Naive thymus-derived CD4-positive, alpha-beta T cell (primary cell): ENCODE measurements at regions not wholly inside any gene's neighbourhood (a gene's known extent, or its start where the extent isn't known, plus 50 kb on each side); places are given as distances from the start of the nearest gene placed in this dataset.

Experiments used
- ATAC-seq: fragments of 150-1000 bp; cut with Tn5 transposase; 2 replicates; pipeline ENCODE4 v1.10.0; 2021; ENCODE audit warnings: mild to moderate bottlenecking, moderate library complexity
- CTCF ChIA-PET: fragments of 350-600 bp; sonication (Branson Sonifier 250); formaldehyde crosslinking; loops from one replicate; lab custom pipeline; 2021; ENCODE audit warnings: antibody characterized with exemption; lab: Charles Lee
- POLR2A ChIA-PET: fragments of 350-600 bp; sonication (Branson Sonifier 250); formaldehyde crosslinking; loops from one replicate; lab custom pipeline; 2021; ENCODE audit warnings: antibody characterized with exemption, inconsistent platforms; lab: Charles Lee
- DNase-seq, 9 donors: peaks; one replicate each; pipeline versions ENCODE4 v3.0.0 to v3.0.0-alpha.2; 2020 to 2022; ENCODE audit warnings: mixed read lengths in 1 of 9
- H3K27ac ChIP-seq: one replicate; pipeline ENCODE4 v1.7.0; 2013; ENCODE audit warnings: mild to moderate bottlenecking, low read depth, low read length, moderate library complexity
- H3K27me3 ChIP-seq, 2 donors: one replicate each; pipeline ENCODE4 v1.7.0; 2013; ENCODE audit warnings: low read length in 2 of 2, mild to moderate bottlenecking in 2 of 2, moderate library complexity in 2 of 2; ENCODE audit not compliant: control insufficient read depth in 2 of 2, insufficient read depth in 2 of 2
- H3K36me3 ChIP-seq, 3 experiments: 1 replicate in 2 of 3; 2 replicates in 1 of 3; pipeline ENCODE4 v1.7.0; 2013; ENCODE audit warnings: low read length in 3 of 3, mild to moderate bottlenecking in 3 of 3, moderate library complexity in 1 of 3; ENCODE audit not compliant: insufficient read depth in 3 of 3, control insufficient read depth in 2 of 3
- H3K4me1 ChIP-seq, 2 donors: one replicate each; pipeline ENCODE4 v1.7.0; 2013; ENCODE audit warnings: low read length in 2 of 2, mild to moderate bottlenecking in 2 of 2, moderate library complexity in 1 of 2; ENCODE audit not compliant: control insufficient read depth in 2 of 2, insufficient read depth in 2 of 2
- H3K4me3 ChIP-seq: 2 replicates; pipeline ENCODE4 v1.7.0; 2013; ENCODE audit warnings: mild to moderate bottlenecking, low read length
- H3K9me3 ChIP-seq, 3 experiments: 1 replicate in 2 of 3; 2 replicates in 1 of 3; pipeline ENCODE4 v1.7.0; 2013; ENCODE audit warnings: low read length in 3 of 3; ENCODE audit not compliant: control insufficient read depth in 2 of 3
- H3K27ac Mint-ChIP-seq, 9 donors: one replicate each; pipeline ENCODE4 v1.8.0; 2020 to 2022; ENCODE audit warnings: mixed read lengths in 9 of 9, mild to moderate bottlenecking in 8 of 9, moderate library complexity in 5 of 9, inconsistent platforms in 2 of 9
- H3K27me3 Mint-ChIP-seq, 5 donors: one replicate each; pipeline ENCODE4 v1.8.0; 2021 to 2022; ENCODE audit warnings: mixed read lengths in 5 of 5, mild to moderate bottlenecking in 1 of 5
- H3K36me3 Mint-ChIP-seq, 5 donors: one replicate each; pipeline ENCODE4 v1.8.0; 2020 to 2022; ENCODE audit warnings: mixed read lengths in 5 of 5, mild to moderate bottlenecking in 3 of 5, inconsistent platforms in 1 of 5
- H3K4me1 Mint-ChIP-seq, 7 donors: one replicate each; pipeline ENCODE4 v1.8.0; 2020 to 2022; ENCODE audit warnings: mixed read lengths in 7 of 7, mild to moderate bottlenecking in 3 of 7, inconsistent platforms in 1 of 7
- H3K4me3 Mint-ChIP-seq, 10 donors: one replicate each; pipeline ENCODE4 v1.8.0; 2020 to 2022; ENCODE audit warnings: mild to moderate bottlenecking in 10 of 10, mixed read lengths in 10 of 10, moderate library complexity in 6 of 10, inconsistent platforms in 2 of 10
- H3K9me3 Mint-ChIP-seq, 11 donors: one replicate each; pipeline ENCODE4 v1.8.0; 2020 to 2022; ENCODE audit warnings: mixed read lengths in 11 of 11, mild to moderate bottlenecking in 4 of 11, inconsistent platforms in 1 of 11, moderate library complexity in 1 of 11
- intact Hi-C, 2 donors: fragments of 100-400 bp; cut with micrococcal nuclease; formaldehyde crosslinking; loops; one replicate each; pipeline ENCODE4 v1.15.1; 2023

GRCh38 chr12:38969706-38970105 lies 64.3 kb upstream of the CPNE8 start:
- DNase-seq (no peak), ATAC-seq (no peak)
- H3K27me3 ChIP-seq = no peaks in the 10 kb centered on the region
- no peak overlapping the region for H3K27ac ChIP-seq
- Mint-ChIP-seq H3K4me3 (no peak overlapping the region), H3K27ac (no peak overlapping the region), H3K9me3 (peaks cover 1 to 27% (median 11%) of the 10 kb centered on the region in 11 donors), H3K4me1 (no peaks in the 10 kb centered on the region), H3K27me3 (peaks cover 0 to 9% (median 0%) of the 10 kb centered on the region in 5 donors), H3K36me3 (peaks cover 0 to 4% (median 0%) of the 10 kb centered on the region in 5 donors)
- no peak overlapping the region for H3K4me3 ChIP-seq
- no peaks in the 10 kb centered on the region for H3K9me3 ChIP-seq
- H3K4me1 ChIP-seq = no peaks in the 10 kb centered on the region
- no peaks in the 10 kb centered on the region for H3K36me3 ChIP-seq
- intact Hi-C loops = no loop called here
- POLR2A ChIA-PET = no interaction called here
- CTCF ChIA-PET = no interaction called here

GRCh38 chr12:38961683-38962082 lies 56.3 kb upstream of the CPNE8 start:
- CTCF ChIA-PET = no interaction called here
- intact Hi-C loops = no loop called here
- no peak overlapping the region for H3K4me3 Mint-ChIP-seq
- Histone ChIP-seq H3K4me1 (no peaks in the 10 kb centered on the region), H3K4me3 (no peak overlapping the region), H3K36me3 (no peaks in the 10 kb centered on the region), H3K27me3 (no peaks in the 10 kb centered on the region), H3K27ac (no peak overlapping the region), H3K9me3 (no peaks in the 10 kb centered on the region)
- H3K27me3 Mint-ChIP-seq = peaks cover 0 to 4% (median 0%) of the 10 kb centered on the region in 5 donors
- ATAC-seq (no peak), DNase-seq (no peak)
- no peak overlapping the region for H3K27ac Mint-ChIP-seq
- H3K4me1 Mint-ChIP-seq = no peaks in the 10 kb centered on the region
- POLR2A ChIA-PET = no interaction called here
- H3K36me3 Mint-ChIP-seq = no peaks in the 10 kb centered on the region
- peaks cover 0 to 10% (median 2%) of the 10 kb centered on the region in 11 donors for H3K9me3 Mint-ChIP-seq

GRCh38 chr12:38961012-38961411 lies 55.6 kb upstream of the CPNE8 start:
- no peak for DNase-seq
- H3K9me3 ChIP-seq = no peaks in the 10 kb centered on the region
- intact Hi-C loops = no loop called here
- no peak for ATAC-seq
- no peaks in the 10 kb centered on the region for H3K27me3 ChIP-seq
- ChIA-PET CTCF (interaction anchor here (0.7 kb wide), 1 partner anchor 103 kb away, joined by 3 read pairs; no protein-coding TSS in a partner anchor), POLR2A (no interaction called here)
- Mint-ChIP-seq H3K4me3 (no peak overlapping the region), H3K27ac (no peak overlapping the region), H3K9me3 (peaks cover 0 to 10% (median 2%) of the 10 kb centered on the region in 11 donors), H3K36me3 (no peaks in the 10 kb centered on the region), H3K27me3 (peaks cover 0 to 4% (median 0%) of the 10 kb centered on the region in 5 donors), H3K4me1 (no peaks in the 10 kb centered on the region)
- no peak overlapping the region for H3K4me3 ChIP-seq
- H3K27ac ChIP-seq = no peak overlapping the region
- H3K4me1 ChIP-seq = no peaks in the 10 kb centered on the region
- no peaks in the 10 kb centered on the region for H3K36me3 ChIP-seq

- intact Hi-C loops = no loop called here
- H3K9me3 ChIP-seq = no peaks in the 10 kb centered on the region
- no peaks in the 10 kb centered on the region for H3K36me3 ChIP-seq
- no peak overlapping the region for H3K27ac ChIP-seq
- no peak overlapping the region for H3K27ac Mint-ChIP-seq
- no peaks in the 10 kb centered on the region for H3K4me1 Mint-ChIP-seq
- ATAC-seq = no peak
- H3K27me3 ChIP-seq = no peaks in the 10 kb centered on the region
- DNase-seq = no peak
- CTCF ChIA-PET = no interaction called here
- peaks cover 0 to 7% (median 0%) of the 10 kb centered on the region in 5 donors for H3K27me3 Mint-ChIP-seq
- no peaks in the 10 kb centered on the region for H3K36me3 Mint-ChIP-seq
- H3K4me1 ChIP-seq = no peaks in the 10 kb centered on the region
- no peak overlapping the region for H3K4me3 Mint-ChIP-seq
- POLR2A ChIA-PET = no interaction called here
- H3K4me3 ChIP-seq = no peak overlapping the region
- H3K9me3 Mint-ChIP-seq = peaks cover 0 to 5% (median 0%) of the 10 kb centered on the region in 11 donors
These were observed 50.9 kb upstream of the CPNE8 start for GRCh38 chr12:38956337-38956736.
